ENCODE measurements at regions not wholly inside any gene's neighbourhood (a gene's known extent, or its start where the extent isn't known, plus 50 kb on each side); places are given as distances from the start of the nearest gene placed in this dataset.
A peak's percentile ranks its signal among the peaks of the same experiment; 100 is the strongest.

DNA sequence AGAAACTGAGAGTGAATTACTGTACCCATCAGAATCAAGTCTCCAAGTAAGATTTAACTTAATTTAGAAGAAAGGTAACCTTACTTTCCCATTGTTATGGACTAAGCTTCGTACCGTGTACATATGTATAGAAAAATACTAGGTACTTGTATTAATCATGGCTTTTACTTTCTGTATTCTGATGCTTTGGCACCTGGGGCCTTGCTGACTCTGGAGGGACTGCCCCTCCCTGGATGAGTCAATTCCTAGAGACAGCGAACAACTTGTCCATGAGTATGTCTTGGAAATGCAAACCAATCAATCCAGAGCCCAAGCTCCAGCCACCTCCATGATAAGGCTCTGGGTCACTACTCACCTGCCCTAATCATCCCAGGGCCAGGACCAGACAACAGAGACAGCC is 50.0 kb upstream of the DGKG start:
- DNase-seq = no peak
- H3K27me3 ChIP-seq = no peaks in the 10 kb centered on the region
- no peaks in the 10 kb centered on the region for H3K36me3 ChIP-seq (replicated peaks in 1 of 2)
- WGBS, 4 donors = 87 to 92% (median 89%) methylated on average over 3 of the region's 3 CpGs
- no peak overlapping the region for H3K4me3 ChIP-seq
- intact Hi-C loops (cut with DNase I) = no loop called here
- H3K9me3 ChIP-seq (replicated peaks in 1 of 3) = no peaks in the 10 kb centered on the region
- H3K27ac ChIP-seq = peak overlapping the region in 1 of 5 donors; percentile 3
- TF ChIP-seq POLR2A (IDR thresholded peaks at IDR 0.05) (no peak), CTCF (IDR thresholded peaks at IDR 0.05) (no peak)
- H3K4me1 ChIP-seq (replicated peaks in 1 of 2) = peaks cover 19 to 27% of the 10 kb centered on the region in 2 donors

Measured in adrenal gland (tissue), 9 donors.